A549 (cell line): ENCODE measurements at regions not wholly inside any gene's neighbourhood (a gene's known extent, or its start where the extent isn't known, plus 50 kb on each side); places are given as distances from the start of the nearest gene placed in this dataset.

Experiments used
- ATAC-seq, 2 experiments: fragments of 200-7000 bp in 1 of 2; fragments of >200 bp in 1 of 2; cut with Nextera tagmentation in 1 of 2; cut with Tn5 transposase in 1 of 2; 3 replicates each; pipeline versions ENCODE4 v1.8.0 to v1.9.1; 2018 to 2020; ENCODE audit warnings: mild to moderate bottlenecking in 1 of 2, moderate library complexity in 1 of 2
- CTCF ChIA-PET: fragments of 300-600 bp; sonication (Branson Sonifier 250); formaldehyde crosslinking; extraction: SDS; loops from one replicate; lab custom pipeline; 2021; ENCODE audit warnings: antibody characterized with exemption, inconsistent platforms; lab: Yijun Ruan, JAX
- POLR2A ChIA-PET: fragments of 350-600 bp; formaldehyde crosslinking; extraction: SDS; loops from one replicate; lab custom pipeline; 2021; ENCODE audit warnings: antibody characterized with exemption, inconsistent platforms; lab: Yijun Ruan, JAX
- DNase-seq, 2 experiments: peaks; one replicate each; pipeline versions ENCODE4 v3.0.0 to v3.0.0-alpha.2; 2011 to 2016; ENCODE audit warnings: low read depth in 1 of 2, low spot score in 1 of 2
- FAIRE-seq: peaks from 2 replicates; lab custom pipeline; 2011; peaks lifted over from hg19 to GRCh38; lab: Jason Lieb, UNC
- H3K27ac ChIP-seq, 2 experiments: fragments of >200 bp; sonication (Bioruptor Twin); formaldehyde crosslinking; 3 replicates each; pipeline ENCODE4 v1.5.1; 2016 to 2017
- H3K4me1 ChIP-seq: fragments of >200 bp; sonication (Bioruptor Twin); formaldehyde crosslinking; 3 replicates; pipeline ENCODE4 v1.6.1; 2016
- H3K4me2 ChIP-seq: fragments of >200 bp; sonication (Bioruptor Twin); formaldehyde crosslinking; 3 replicates; pipeline ENCODE4 v1.6.1; 2016
- H3K4me3 ChIP-seq: fragments of >200 bp; sonication (Bioruptor Twin); formaldehyde crosslinking; 3 replicates; pipeline ENCODE4 v1.5.1; 2016
- H3K9me3 ChIP-seq: fragments of >200 bp; sonication (Bioruptor Twin); formaldehyde crosslinking; 3 replicates; pipeline ENCODE4 v1.6.1; 2016
- BCL3 ChIP-seq: fragments of >200 bp; sonication (Bioruptor Twin); formaldehyde crosslinking; IDR thresholded peaks from 3 replicates; pipeline ENCODE4 v1.6.1; 2016
- CEBPB ChIP-seq, 2 experiments: fragments of >200 bp in 1 of 2; sonication (Bioruptor Twin) in 1 of 2; formaldehyde crosslinking in 1 of 2; IDR thresholded peaks; 2 replicates each; pipeline ENCODE4 v1.6.1; 2012 to 2016
- E2F6 ChIP-seq: IDR thresholded peaks from 2 replicates; pipeline ENCODE4 v1.6.1; 2012; ENCODE audit warnings: low read depth, borderline replicate concordance
- EP300 ChIP-seq, 2 experiments: fragments of >200 bp; sonication (Bioruptor Twin); formaldehyde crosslinking; IDR thresholded peaks; 2 replicates in 1 of 2; 3 replicates in 1 of 2; pipeline ENCODE4 v1.6.1; 2016 to 2017
- FOSB ChIP-seq: fragments of 250-450 bp; sonication (Bioruptor Pico); IDR thresholded peaks from 2 replicates; pipeline ENCODE4 v1.5.0; 2020; ENCODE audit warnings: mild to moderate bottlenecking, moderate library complexity
- HEYL ChIP-seq: fragments of 250-450 bp; sonication (Bioruptor Pico); IDR thresholded peaks from 2 replicates; pipeline ENCODE4 v1.8.0; 2021; ENCODE audit warnings: mild to moderate bottlenecking, moderate library complexity
- KDM5A ChIP-seq: fragments of 200-600 bp; sonication (generic); IDR thresholded peaks from 2 replicates; pipeline ENCODE4 v1.6.1; 2016; ENCODE audit warnings: antibody characterized with exemption, mild to moderate bottlenecking
- MAFK ChIP-seq: fragments of 450-650 bp; IDR thresholded peaks from 2 replicates; pipeline ENCODE4 v1.6.1; 2014; ENCODE audit not compliant: partially characterized antibody
- MYC ChIP-seq: IDR thresholded peaks from 2 replicates; pipeline ENCODE4 v1.6.1; 2012; ENCODE audit warnings: mild to moderate bottlenecking, inconsistent platforms, low read length, improper control_type of control experiment, borderline replicate concordance
- RARB ChIP-seq: fragments of 250-450 bp; sonication (Bioruptor Pico); IDR thresholded peaks from 2 replicates; pipeline ENCODE4 v1.8.0; 2021; ENCODE audit warnings: mild to moderate bottlenecking, moderate library complexity
- REST ChIP-seq: fragments of 200-600 bp; sonication (generic); IDR thresholded peaks from 2 replicates; pipeline ENCODE4 v1.6.1; 2016; ENCODE audit warnings: antibody characterized with exemption, mild to moderate bottlenecking, moderate library complexity
- RNF2 ChIP-seq: fragments of 200-600 bp; sonication (generic); IDR thresholded peaks from 2 replicates; pipeline ENCODE4 v1.6.1; 2016; ENCODE audit warnings: low read depth, mild to moderate bottlenecking, antibody characterized with exemption, moderate library complexity, borderline replicate concordance
- SMC3 ChIP-seq: fragments of >200 bp; sonication (Bioruptor Twin); formaldehyde crosslinking; IDR thresholded peaks from 3 replicates; pipeline ENCODE4 v1.6.1; 2018; ENCODE audit warnings: inconsistent platforms
- WGBS: methylation state at CpG from one replicate; pipeline ENCODE4 v1.1.6; 2017; ENCODE audit errors: missing lambda C conversion rate; 5-methylcytosine and 5-hydroxymethylcytosine counted together
- small RNA-seq, 6 experiments: library from RNA; depleted of rRNA; stranded (forward); fragments of <200 nt; gene quantifications; one replicate each; pipeline ENCODE3, GENCODE V24; 2012

- H3K4me3 ChIP-seq, result no peak overlapping the region
- 7% methylated on average over 2 of the region's 2 CpGs for WGBS
- TF ChIP-seq RNF2, result no peak
- no peak for TF ChIP-seq E2F6
- no peak for TF ChIP-seq SMC3
- TF ChIP-seq BCL3, result no peak
- no peak for TF ChIP-seq RARB (CRISPR knock-in tag)
- TF ChIP-seq MYC, result no peak
- TF ChIP-seq REST, result no peak
- no peak for TF ChIP-seq EP300 (IDR thresholded peaks at IDR 0.05)
- no peak for TF ChIP-seq MAFK
- no peak for TF ChIP-seq HEYL (CRISPR knock-in tag)
- no peak for TF ChIP-seq FOSB (CRISPR knock-in tag)
- TF ChIP-seq, all 56 proteins: peak for 0
- no peaks in the 10 kb centered on the region for H3K4me1 ChIP-seq
- DNase-seq, result no peak
- no peaks in the 10 kb centered on the region for H3K9me3 ChIP-seq
- ChIA-PET POLR2A (no interaction called here), CTCF (no interaction called here)
- FAIRE-seq, result no peak
- ATAC-seq, result no peak
- H3K4me2 ChIP-seq, result no peak overlapping the region
- H3K27ac ChIP-seq, result no peak overlapping the region
Measured at GRCh38 chr4:158461336-158461735, 60.3 kb upstream of the RXFP1 start.

- H3K9me3 ChIP-seq, result no peaks in the 10 kb centered on the region
- ATAC-seq, result no peak
- TF ChIP-seq KDM5A, result no peak
- no peak for TF ChIP-seq CEBPB (IDR thresholded peaks at IDR 0.05)
- no peak for FAIRE-seq
- H3K4me3 ChIP-seq, result no peak overlapping the region
- POLR2A ChIA-PET, result no interaction called here
- H3K27ac ChIP-seq, result no peak overlapping the region
- no peaks in the 10 kb centered on the region for H3K4me1 ChIP-seq
- no peak for DNase-seq
- CTCF ChIA-PET, result no interaction called here
- no peak overlapping the region for H3K4me2 ChIP-seq
Measured at GRCh38 chr4:158462611-158463010, 59.1 kb upstream of the RXFP1 start.

Small RNAs in the stretch of these regions (small RNA-seq; reads per million reads assigned to genes)
- 0 reads per million in 6 experiments for gene RNU4-79P
